Activated T-cell treated with anti-CD3 and anti-CD28 coated beads, Interleukin-2, amount 50 U/mL, for 4 hours (primary cell): ENCODE measurements at regions not wholly inside any gene's neighbourhood (a gene's known extent, or its start where the extent isn't known, plus 50 kb on each side); places are given as distances from the start of the nearest gene placed in this dataset.

ENCODE experiments used
- ATAC-seq, 2 donors: fragments of 200-7000 bp; cut with Tn5 transposase; one replicate each; pipeline ENCODE4 v1.10.0; 2021
- DNase-seq: peaks from one replicate; pipeline ENCODE4 v3.0.0-alpha.2; 2020
- H3K27me3 Mint-ChIP-seq: one replicate; pipeline ENCODE4 v1.8.0; 2021; ENCODE audit warnings: low read depth, mixed read lengths
- H3K36me3 Mint-ChIP-seq: one replicate; pipeline ENCODE4 v1.8.0; 2022; ENCODE audit warnings: mixed read lengths; ENCODE audit not compliant: insufficient read depth
- H3K4me1 Mint-ChIP-seq: one replicate; pipeline ENCODE4 v1.8.0; 2021; ENCODE audit warnings: low read depth, mixed read lengths
- H3K4me3 Mint-ChIP-seq: one replicate; pipeline ENCODE4 v1.8.0; 2021; ENCODE audit warnings: mild to moderate bottlenecking, moderate library complexity, mixed read lengths
- H3K9me3 Mint-ChIP-seq: one replicate; pipeline ENCODE4 v1.8.0; 2021; ENCODE audit warnings: mixed read lengths

DNA sequence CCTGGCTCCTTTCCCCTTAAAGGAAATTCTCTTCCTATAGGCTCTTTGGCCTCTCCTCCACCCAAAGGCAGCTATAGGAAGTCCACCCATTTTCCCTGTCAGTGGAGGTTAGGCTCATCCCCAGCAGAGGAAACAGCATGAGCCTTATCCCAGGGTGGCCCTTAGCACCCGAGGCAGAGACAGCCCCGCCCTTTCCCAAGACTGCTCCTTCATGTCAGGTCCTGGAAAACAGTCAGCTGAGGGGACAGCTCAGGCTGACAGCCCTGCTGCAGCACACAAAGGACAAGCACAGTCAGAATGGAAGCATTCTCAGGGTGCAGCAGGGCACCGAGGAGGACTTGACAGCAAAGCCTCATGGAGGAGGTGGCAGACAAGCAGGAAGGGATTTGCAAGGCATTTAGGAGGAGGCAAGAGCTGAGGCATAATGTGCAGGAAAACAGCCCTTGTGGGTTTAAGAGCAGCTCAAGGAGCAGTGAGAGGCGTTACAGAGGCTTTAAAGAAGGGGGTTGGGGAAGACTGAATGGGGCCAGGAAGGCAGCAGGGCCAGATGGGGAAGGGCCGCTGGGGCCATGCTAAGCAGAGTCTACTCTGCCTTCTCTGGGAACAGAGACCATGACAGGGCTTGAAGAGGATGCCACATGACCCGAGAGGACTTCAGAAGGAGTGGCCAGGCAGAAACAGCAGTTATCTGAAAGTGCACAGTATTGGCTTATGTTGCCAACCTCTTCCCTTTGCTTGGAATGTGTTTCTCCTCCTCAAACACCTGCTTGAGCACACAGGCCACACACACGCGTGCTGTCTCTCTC is 216.6 kb downstream of the SH3BP4 start:
- H3K4me1 Mint-ChIP-seq = no peaks in the 10 kb centered on the region
- no peak overlapping the region for H3K4me3 Mint-ChIP-seq
- peaks cover 3% of the 10 kb centered on the region for H3K27me3 Mint-ChIP-seq
- ATAC-seq (no peak), DNase-seq (no peak)
- no peaks in the 10 kb centered on the region for H3K9me3 Mint-ChIP-seq
- no peaks in the 10 kb centered on the region for H3K36me3 Mint-ChIP-seq

DNA sequence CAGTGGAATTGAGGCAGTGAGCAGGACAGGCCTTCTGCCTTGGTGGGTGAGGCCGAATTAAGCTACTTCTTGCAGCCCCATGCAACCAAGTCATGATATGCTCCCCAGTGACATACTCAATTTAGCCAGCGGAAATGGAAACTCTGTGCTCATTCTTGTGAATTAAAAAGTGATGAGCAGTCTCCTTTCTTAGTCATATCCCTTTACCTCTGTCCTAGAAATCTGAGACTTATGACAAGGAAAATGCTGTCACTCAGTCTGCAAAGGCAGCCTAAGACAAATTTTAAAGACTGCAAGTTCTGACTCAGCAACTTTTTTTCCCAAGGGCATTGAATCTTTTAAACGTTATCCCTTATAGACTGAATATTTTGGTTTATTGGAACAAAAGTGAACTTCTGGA is 218.2 kb downstream of the SH3BP4 start:
- H3K9me3 Mint-ChIP-seq = no peaks in the 10 kb centered on the region
- no peak overlapping the region for H3K4me3 Mint-ChIP-seq
- H3K27me3 Mint-ChIP-seq = peaks cover 15% of the 10 kb centered on the region
- no peaks in the 10 kb centered on the region for H3K36me3 Mint-ChIP-seq
- H3K4me1 Mint-ChIP-seq = no peaks in the 10 kb centered on the region
- DNase-seq (no peak), ATAC-seq (no peak)

DNA sequence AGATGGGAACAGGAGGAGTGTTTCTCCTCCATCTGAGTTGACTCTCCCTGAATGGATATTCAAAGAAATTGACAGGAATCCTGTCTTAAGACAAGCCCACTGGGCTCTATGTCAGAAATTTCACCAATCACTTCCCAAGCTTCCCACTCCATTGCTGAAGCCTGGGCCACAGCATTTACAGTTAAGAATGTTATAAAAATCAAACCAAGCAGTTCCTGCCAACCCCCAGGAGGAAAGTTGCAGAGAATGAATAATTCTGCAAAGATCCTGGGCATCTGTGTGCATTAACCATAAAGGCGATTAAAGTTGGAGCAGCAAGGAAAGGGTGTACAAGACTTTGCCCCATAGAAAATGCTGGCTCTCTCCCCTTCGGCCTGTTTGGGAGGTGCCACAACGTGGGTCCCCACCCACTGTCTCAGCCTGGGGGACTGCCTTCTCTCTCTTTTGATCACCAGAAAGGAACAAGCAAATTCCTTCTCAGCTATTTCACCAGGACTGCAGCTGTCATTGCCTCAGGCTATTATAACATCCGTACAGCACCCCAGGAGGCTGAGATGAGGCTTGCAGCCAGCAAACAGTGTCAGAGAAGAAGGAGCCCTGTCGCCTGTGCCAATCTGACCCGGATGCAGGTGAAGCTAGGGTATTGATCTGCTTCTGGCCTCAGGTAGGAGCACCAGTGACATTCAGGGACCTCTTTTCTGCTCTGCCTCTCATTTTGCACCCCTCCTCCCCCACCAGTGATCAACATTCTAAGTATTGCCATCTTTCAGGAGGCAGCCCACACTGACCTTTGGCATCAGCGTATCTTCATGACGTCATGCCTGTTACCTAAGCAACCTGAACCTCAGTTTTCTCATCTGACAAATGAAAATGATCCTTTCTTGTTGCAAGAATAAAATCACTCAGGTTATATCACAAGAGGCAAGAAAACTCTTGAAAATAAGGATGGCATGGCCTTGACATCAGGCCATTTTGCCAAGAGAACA is 219.0 kb downstream of the SH3BP4 start:
- DNase-seq (no peak), ATAC-seq (no peak)
- Mint-ChIP-seq H3K36me3 (no peaks in the 10 kb centered on the region), H3K27me3 (peaks cover 16% of the 10 kb centered on the region), H3K4me3 (no peak overlapping the region), H3K9me3 (no peaks in the 10 kb centered on the region), H3K4me1 (no peaks in the 10 kb centered on the region)

DNA sequence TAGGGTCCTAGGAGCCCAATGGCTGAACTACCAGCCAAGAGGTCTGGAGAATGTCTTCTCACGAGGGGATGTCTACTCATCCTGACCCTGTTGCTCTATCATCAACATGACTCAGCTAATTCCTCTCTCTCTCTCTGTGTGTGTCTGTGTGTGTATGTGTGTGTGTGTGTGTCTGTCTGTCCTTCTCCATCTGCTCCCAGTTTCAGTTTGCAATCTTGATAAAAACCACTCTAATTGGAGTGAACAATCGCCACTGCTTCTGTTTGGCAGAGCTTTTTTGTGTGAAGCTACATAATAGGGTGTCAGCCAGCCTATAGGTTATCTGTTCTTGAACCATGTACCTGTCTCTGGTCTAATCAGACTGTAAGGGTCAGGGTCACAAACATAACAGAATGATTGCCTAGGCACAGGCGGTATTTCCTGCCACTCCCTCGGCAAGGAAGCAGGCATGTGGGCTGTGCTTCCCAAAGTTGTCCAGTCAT is 219.8 kb downstream of the SH3BP4 start:
- Mint-ChIP-seq H3K27me3 (peaks cover 16% of the 10 kb centered on the region), H3K4me1 (no peaks in the 10 kb centered on the region), H3K4me3 (no peak overlapping the region), H3K36me3 (no peaks in the 10 kb centered on the region), H3K9me3 (no peaks in the 10 kb centered on the region)
- ATAC-seq (no peak), DNase-seq (no peak)

DNA sequence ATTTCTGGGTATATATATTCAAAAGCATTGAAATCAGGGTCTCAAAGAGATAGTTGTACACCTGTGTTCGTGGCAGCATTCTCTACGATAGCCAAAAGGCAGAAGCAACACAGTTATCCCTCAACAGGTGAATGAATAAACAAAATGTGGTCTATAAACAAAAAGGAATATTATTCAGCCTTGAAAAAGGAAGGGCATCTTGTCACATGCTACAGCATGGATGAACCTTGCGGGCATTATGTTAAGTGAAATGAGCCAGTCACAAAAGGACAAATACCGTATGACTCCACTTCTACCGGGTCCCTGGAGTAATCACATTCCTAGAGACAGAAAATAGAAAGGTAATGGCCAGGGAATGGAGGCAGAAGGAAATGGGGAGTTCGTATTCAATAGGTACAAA is 228.8 kb downstream of the SH3BP4 start:
- H3K9me3 Mint-ChIP-seq = no peaks in the 10 kb centered on the region
- ATAC-seq (no peak), DNase-seq (no peak)
- no peak overlapping the region for H3K4me3 Mint-ChIP-seq
- no peaks in the 10 kb centered on the region for H3K4me1 Mint-ChIP-seq
- peaks cover 5% of the 10 kb centered on the region for H3K27me3 Mint-ChIP-seq
- no peaks in the 10 kb centered on the region for H3K36me3 Mint-ChIP-seq

DNA sequence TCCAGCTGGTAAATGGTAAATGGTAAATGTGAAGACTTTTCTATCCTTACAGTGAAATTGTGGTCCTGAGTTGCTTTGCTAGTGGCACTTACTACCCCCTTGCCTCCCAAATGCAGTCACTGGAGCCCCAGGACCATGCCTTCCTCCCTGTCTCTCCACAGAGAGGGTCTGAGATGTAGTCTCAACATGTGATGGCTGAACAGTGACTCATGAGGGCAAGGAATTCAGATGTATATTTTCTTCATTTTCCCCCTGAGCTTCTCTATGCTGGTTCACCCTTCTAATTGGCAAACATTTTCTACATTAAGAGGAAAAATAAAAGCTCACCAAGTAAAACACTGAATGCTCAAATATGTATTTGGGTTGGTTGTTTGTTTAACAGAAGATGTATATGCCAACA is 232.0 kb downstream of the SH3BP4 start:
- Mint-ChIP-seq H3K9me3 (no peaks in the 10 kb centered on the region), H3K27me3 (peaks cover 3% of the 10 kb centered on the region), H3K4me3 (no peak overlapping the region), H3K36me3 (no peaks in the 10 kb centered on the region), H3K4me1 (no peaks in the 10 kb centered on the region)
- no peak for DNase-seq
- ATAC-seq = no peak

- peaks cover 3% of the 10 kb centered on the region for H3K27me3 Mint-ChIP-seq
- ATAC-seq (no peak), DNase-seq (no peak)
- no peaks in the 10 kb centered on the region for H3K9me3 Mint-ChIP-seq
- H3K4me3 Mint-ChIP-seq = no peak overlapping the region
- no peaks in the 10 kb centered on the region for H3K36me3 Mint-ChIP-seq
- H3K4me1 Mint-ChIP-seq = no peaks in the 10 kb centered on the region
These were observed 236.0 kb downstream of the SH3BP4 start for GRCh38 chr2:235187806-235188205.

DNA sequence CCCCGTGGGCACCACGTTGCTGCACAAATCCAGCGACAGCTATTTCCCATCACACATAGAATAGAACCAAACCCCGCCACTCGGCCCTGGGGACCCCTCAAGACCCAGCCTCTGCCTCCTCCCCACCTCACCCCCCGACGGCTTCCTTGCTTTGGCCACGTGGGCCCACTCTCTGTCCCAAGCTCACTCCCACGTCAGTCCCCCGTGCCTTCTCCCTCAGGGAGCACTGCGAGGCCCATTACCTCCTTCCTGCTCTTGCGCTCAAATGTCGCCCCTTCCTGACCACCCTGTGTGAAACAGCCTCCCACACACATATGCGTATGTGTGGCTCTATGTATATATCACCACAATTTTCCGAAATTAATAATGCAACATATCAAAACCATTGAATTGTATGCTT is 239.7 kb downstream of the SH3BP4 start:
- ATAC-seq = no peak
- H3K4me1 Mint-ChIP-seq = no peaks in the 10 kb centered on the region

DNA sequence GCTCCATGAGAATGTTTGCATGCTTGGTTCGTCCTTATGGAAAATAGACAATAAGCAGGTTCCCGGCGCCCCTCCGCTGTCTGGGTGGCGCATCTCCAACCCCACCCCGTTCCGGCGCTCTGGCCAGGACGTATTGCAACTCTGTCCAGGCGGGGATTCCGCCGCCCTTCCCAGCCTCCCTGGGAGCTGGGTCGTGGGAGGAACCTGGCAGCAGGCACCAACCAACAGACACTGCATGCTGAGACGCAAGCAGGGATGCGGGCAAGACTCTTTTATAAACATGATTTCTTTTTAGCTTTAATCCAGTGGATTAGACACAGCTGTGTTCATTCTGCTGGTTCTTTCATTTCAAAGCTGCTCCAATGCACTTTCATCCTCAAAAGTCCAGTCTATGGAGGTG is 240.2 kb downstream of the SH3BP4 start:
- DNase-seq (no peak), ATAC-seq (no peak)
- no peaks in the 10 kb centered on the region for H3K9me3 Mint-ChIP-seq
- peaks cover 20% of the 10 kb centered on the region for H3K27me3 Mint-ChIP-seq
- no peak overlapping the region for H3K4me3 Mint-ChIP-seq
- no peaks in the 10 kb centered on the region for H3K36me3 Mint-ChIP-seq
- no peaks in the 10 kb centered on the region for H3K4me1 Mint-ChIP-seq

More for the DNA sequence above, 239.7 kb downstream of the SH3BP4 start:
- H3K9me3 Mint-ChIP-seq = no peaks in the 10 kb centered on the region
- no peak overlapping the region for H3K4me3 Mint-ChIP-seq
- peaks cover 20% of the 10 kb centered on the region for H3K27me3 Mint-ChIP-seq
- no peaks in the 10 kb centered on the region for H3K36me3 Mint-ChIP-seq
- DNase-seq = no peak

- Mint-ChIP-seq H3K27me3 (peaks cover 22% of the 10 kb centered on the region), H3K9me3 (no peaks in the 10 kb centered on the region), H3K4me3 (no peak overlapping the region), H3K36me3 (no peaks in the 10 kb centered on the region), H3K4me1 (no peaks in the 10 kb centered on the region)
- DNase-seq = no peak
- ATAC-seq = no peak
These were observed 242.5 kb downstream of the SH3BP4 start for GRCh38 chr2:235194351-235194750.

- no peaks in the 10 kb centered on the region for H3K4me1 Mint-ChIP-seq
These were observed 243.0 kb downstream of the SH3BP4 start for GRCh38 chr2:235194836-235195235.

DNA sequence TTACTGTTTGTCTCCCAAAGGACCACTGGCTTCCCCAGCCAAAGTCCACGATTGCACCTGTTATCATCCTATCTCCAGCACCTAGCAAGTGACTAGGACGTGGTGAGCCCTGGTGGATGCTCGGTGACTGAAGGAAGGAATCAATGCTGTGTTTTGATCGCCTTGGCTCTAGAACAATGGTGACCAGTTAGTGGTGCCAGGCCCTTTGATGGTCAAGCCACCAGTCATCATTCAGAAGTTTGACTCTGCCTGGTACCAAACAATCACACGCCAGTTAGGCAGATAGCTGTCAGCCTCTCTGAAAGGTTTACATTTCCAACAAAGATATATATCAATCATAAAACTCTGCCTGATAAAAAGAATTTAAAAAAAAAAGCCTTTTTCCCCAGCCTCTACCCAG is 244.1 kb downstream of the SH3BP4 start:
- Mint-ChIP-seq H3K9me3 (no peaks in the 10 kb centered on the region), H3K36me3 (no peaks in the 10 kb centered on the region), H3K4me3 (no peak overlapping the region), H3K4me1 (no peaks in the 10 kb centered on the region), H3K27me3 (peaks cover 22% of the 10 kb centered on the region)
- DNase-seq (no peak), ATAC-seq (no peak)

More at GRCh38 chr2:235194836-235195235, 243.0 kb downstream of the SH3BP4 start:
- peaks cover 22% of the 10 kb centered on the region for H3K27me3 Mint-ChIP-seq
- H3K36me3 Mint-ChIP-seq = no peaks in the 10 kb centered on the region
- no peak for DNase-seq
- no peaks in the 10 kb centered on the region for H3K9me3 Mint-ChIP-seq
- no peak for ATAC-seq
- H3K4me3 Mint-ChIP-seq = no peak overlapping the region

DNA sequence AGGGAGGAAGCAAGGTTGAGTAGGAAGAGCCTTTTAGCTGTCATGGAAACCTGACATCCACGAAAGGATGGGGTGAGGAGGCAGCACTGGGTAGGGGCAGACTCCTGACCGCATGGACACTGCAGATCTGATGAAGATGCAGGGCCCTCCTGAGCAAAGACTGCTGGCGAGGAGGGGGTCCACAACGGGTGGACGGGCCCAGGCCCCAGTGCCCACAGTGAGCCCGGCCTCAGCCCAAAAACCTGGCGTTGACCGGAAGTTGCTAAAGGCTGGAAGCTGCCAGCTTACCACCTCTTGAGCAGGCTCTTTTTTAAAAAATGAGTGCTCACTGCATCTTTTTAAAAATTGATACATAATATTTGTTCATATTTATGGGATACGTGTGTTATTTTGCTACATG is 247.3 kb downstream of the SH3BP4 start:
- no peak for ATAC-seq
- H3K4me3 Mint-ChIP-seq = no peak overlapping the region
- peaks cover 13% of the 10 kb centered on the region for H3K27me3 Mint-ChIP-seq

DNA sequence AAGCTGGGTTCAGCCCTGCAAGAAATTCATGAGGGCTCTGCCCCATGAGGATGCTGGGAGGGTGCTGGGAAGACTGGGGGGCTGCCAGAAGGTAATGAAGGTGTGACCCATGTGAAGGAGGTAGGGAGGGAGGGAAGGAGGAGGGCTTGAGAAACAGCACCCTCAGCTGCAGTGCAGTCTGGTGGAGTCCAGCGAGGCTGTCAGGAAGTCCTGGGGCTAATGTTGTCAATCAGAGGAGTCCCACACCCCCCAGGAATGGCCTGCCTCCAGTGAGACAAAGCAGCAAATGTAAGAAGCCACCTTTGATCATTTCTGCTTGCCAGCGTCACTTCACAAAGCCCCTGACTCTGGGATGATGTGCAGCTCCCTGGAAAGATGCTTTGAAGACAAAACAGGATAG is 248.4 kb downstream of the SH3BP4 start:
- Mint-ChIP-seq H3K4me3 (no peak overlapping the region), H3K9me3 (no peaks in the 10 kb centered on the region), H3K4me1 (no peaks in the 10 kb centered on the region), H3K36me3 (no peaks in the 10 kb centered on the region), H3K27me3 (peaks cover 10% of the 10 kb centered on the region)
- DNase-seq (no peak), ATAC-seq (no peak)

More for the DNA sequence above, 247.3 kb downstream of the SH3BP4 start:
- Mint-ChIP-seq H3K4me1 (no peaks in the 10 kb centered on the region), H3K36me3 (no peaks in the 10 kb centered on the region), H3K9me3 (no peaks in the 10 kb centered on the region)
- no peak for DNase-seq
